Heart left ventricle (tissue), 16 donors: ENCODE measurements at regions not wholly inside any gene's neighbourhood (a gene's known extent, or its start where the extent isn't known, plus 50 kb on each side); places are given as distances from the start of the nearest gene placed in this dataset.

ENCODE experiments used
- ATAC-seq, 4 donors: fragments of 200-7000 bp; cut with Tn5 transposase; one replicate each; pipeline ENCODE4 v1.9.1; 2020 to 2022; ENCODE audit warnings: moderate library complexity in 4 of 4, mild to moderate bottlenecking in 3 of 4, moderate number of reproducible peaks in 1 of 4
- DNase-seq, 5 donors: peaks; one replicate each; pipeline ENCODE4 v3.0.0-alpha.2; 2020
- H3K27ac ChIP-seq, 12 donors: fragments of 200-600 bp; sonication (generic) in 4 of 12; one replicate each; pipeline versions ENCODE4 v1.5.0 to v1.8.0; 2016 to 2022; ENCODE audit warnings: mild to moderate bottlenecking in 2 of 12
- H3K27me3 ChIP-seq, 9 donors: fragments of 200-600 bp; sonication (generic) in 2 of 9; one replicate each; pipeline versions ENCODE4 v1.5.1 to v1.8.0; 2016 to 2022; ENCODE audit warnings: mild to moderate bottlenecking in 3 of 9
- H3K36me3 ChIP-seq, 9 donors: fragments of 200-600 bp; sonication (generic) in 2 of 9; one replicate each; pipeline versions ENCODE4 v1.5.0 to v1.8.0; 2018 to 2022; ENCODE audit warnings: mild to moderate bottlenecking in 2 of 9
- H3K4me1 ChIP-seq, 12 donors: fragments of 200-600 bp; sonication (generic) in 4 of 12; one replicate each; pipeline versions ENCODE4 v1.5.0 to v1.8.0; 2016 to 2022; ENCODE audit warnings: mild to moderate bottlenecking in 3 of 12
- H3K4me3 ChIP-seq, 12 donors: fragments of 200-600 bp; sonication (generic) in 4 of 12; one replicate each; pipeline versions ENCODE4 v1.5.0 to v1.8.0; 2017 to 2022; ENCODE audit warnings: mild to moderate bottlenecking in 9 of 12, moderate library complexity in 4 of 12
- H3K9me3 ChIP-seq, 12 donors: fragments of 200-600 bp; sonication (generic) in 4 of 12; one replicate each; pipeline versions ENCODE4 v1.5.0 to v1.8.0; 2016 to 2022; ENCODE audit warnings: mild to moderate bottlenecking in 1 of 12
- CTCF ChIP-seq, 12 donors: fragments of 200-600 bp; sonication (generic) in 4 of 12; IDR thresholded peaks; one replicate each; pipeline versions ENCODE4 v1.5.0 to v1.8.0; 2018 to 2022; ENCODE audit warnings: antibody characterized with exemption in 12 of 12, mild to moderate bottlenecking in 5 of 12
- POLR2A ChIP-seq, 2 donors: fragments of 450-650 bp; IDR thresholded peaks; one replicate each; pipeline ENCODE4 v1.6.1; 2017; ENCODE audit warnings: antibody characterized with exemption in 2 of 2, mild to moderate bottlenecking in 2 of 2, moderate library complexity in 2 of 2
- WGBS, 4 donors: extraction: QIAGEN DNeasy Blood & Tissue Kit in 2 of 4; methylation state at CpG; one replicate each; pipeline versions ENCODE4 v1.1.5 to v1.1.7; 2013 to 2018; 5-methylcytosine and 5-hydroxymethylcytosine counted together
- intact Hi-C, 10 donors: fragments of 100-400 bp; cut with DNase I; formaldehyde crosslinking; loops; one replicate each; pipeline versions ENCODE4 v1.11.1 to v1.14.2; 2022
- donor health status: ischemic (EF 13 %, LVEDD 7.1; RV severe dilation, severe dysfunction).
- donor health status: healthy with polysubstance abuse.
- donor health status: DM: no; HTN: yes; CAD: no.
- donor health status: DM: no; HTN: no; CAD: no.
- donor health status: ischemic (EF 25% LVEDD 6.9; RV normal size, moderate dysfunction).
- donor health status: ischemic (EF 25% LVEDD 5.7; RV mildly dilated, moderate dysfunction).
- donor health status: healthy.
- donor health status: DM: yes; HTN: yes; CAD: no.
- donor health status: ischemic (EF 35%, LVEDD 5.7; RV mildly dilated, moderate dysfunction).
- donor health status: nonischemic (EF 11% LVEDD 7.7; RV severe dilation, severe dysfunction).
- donor health status: DM: yes; HTN: yes; CAD: no.
- donor health status: PGD.
- donor health status: ischemic (EF 29% LVEDD 5.4; RV normal size, mild dysfunction).
- donor health status: nonischemic (EF 23%, LVEDD 6.1; RV moderate dilation, normal function).

GRCh38 chr11:35088676-35089075, 50.3 kb upstream of the CD44 start:
- Histone ChIP-seq H3K36me3 (no peaks in the 10 kb centered on the region), H3K27ac (peak overlapping the region in 6 of 12 donors; percentile 54 to 81 (median 66)), H3K4me1 (peaks cover 0 to 52% (median 33%) of the 10 kb centered on the region in 12 donors), H3K4me3 (no peak overlapping the region), H3K9me3 (no peaks in the 10 kb centered on the region), H3K27me3 (no peaks in the 10 kb centered on the region)
- intact Hi-C loops = loop anchor here in 1 of 10 donors (5.0 kb wide), 1 partner anchor 39 kb away; no protein-coding TSS in a partner anchor
- TF ChIP-seq POLR2A (IDR thresholded peaks at IDR 0.05) (no peak), CTCF (IDR thresholded peaks at IDR 0.05) (no peak)
- DNase-seq (no peak), ATAC-seq (peak in 2 of 4 donors; percentile 4 to 49)
- WGBS, 4 donors = 80 to 84% (median 82%) methylated on average over 4 of the region's 4 CpGs
